HL-60/S4 (cell line): ENCODE measurements at regions not wholly inside any gene's neighbourhood (a gene's known extent, or its start where the extent isn't known, plus 50 kb on each side); places are given as distances from the start of the nearest gene placed in this dataset.

ENCODE experiments used
- in situ Hi-C: fragments of 300-500 bp; cut with MboI; formaldehyde crosslinking; loops from 2 replicates; pipeline ENCODE4 v1.14.3; 2022; ENCODE audit warnings: low sequenced_read_pairs

DNA sequence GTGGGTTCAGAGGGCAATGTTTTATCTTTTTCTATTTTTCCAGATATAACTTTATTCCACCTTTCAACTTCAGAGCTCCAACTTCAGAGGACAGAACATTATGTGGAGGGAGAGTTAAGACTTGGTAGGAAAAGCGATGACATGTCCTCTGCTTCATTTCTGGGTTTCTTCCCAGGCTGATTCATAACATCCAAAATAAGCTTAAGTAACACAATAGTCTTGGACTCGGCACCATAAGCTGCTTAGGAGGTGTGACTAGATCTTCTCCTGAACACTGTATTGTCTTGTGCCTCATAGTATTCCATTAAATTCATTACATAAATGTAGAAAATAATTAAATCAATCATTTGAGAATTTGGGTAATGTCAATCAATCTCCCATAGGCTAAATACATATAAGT is 95.5 kb upstream of the PDE3A start:
- in situ Hi-C loops, result no loop called here

DNA sequence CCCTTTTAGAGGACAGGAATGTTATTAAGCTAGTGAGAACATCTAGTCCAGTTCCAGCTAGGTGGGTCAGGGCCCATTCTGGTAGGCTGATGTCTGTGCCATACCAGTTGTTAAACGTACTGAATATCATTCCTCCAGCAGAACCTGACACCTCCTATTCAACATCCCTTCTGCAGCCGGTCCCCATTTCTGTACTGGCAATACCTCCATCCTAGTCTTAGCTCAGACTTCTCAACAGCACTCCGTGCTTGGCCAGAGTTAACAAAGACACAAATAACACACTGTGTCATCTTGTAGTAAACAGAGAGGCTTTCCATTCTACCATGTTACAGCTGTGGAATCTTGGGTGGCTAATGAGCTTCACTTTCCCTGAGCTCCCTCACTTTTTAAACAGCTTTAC is 94.3 kb upstream of the PDE3A start:
- in situ Hi-C loops, result no loop called here

DNA sequence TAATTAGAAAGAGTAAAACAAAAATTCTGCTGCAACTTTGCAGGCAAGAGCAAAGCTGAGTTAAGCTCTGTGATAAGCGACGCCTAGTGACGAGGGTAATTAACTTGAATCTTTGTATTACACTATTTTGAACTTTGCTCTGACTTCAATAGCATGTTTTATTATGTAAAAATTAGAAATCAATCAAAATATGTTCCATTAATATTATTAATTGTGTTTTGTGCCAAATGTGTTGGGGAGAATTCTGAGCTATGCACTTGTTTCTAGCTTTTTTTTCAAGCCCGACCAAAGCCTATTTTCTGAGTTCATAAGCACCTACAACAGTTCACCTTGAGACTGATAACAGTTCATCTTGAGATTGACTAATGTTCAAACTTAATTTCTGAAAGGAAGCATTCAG is 90.1 kb upstream of the PDE3A start:
- in situ Hi-C loops, result no loop called here

DNA sequence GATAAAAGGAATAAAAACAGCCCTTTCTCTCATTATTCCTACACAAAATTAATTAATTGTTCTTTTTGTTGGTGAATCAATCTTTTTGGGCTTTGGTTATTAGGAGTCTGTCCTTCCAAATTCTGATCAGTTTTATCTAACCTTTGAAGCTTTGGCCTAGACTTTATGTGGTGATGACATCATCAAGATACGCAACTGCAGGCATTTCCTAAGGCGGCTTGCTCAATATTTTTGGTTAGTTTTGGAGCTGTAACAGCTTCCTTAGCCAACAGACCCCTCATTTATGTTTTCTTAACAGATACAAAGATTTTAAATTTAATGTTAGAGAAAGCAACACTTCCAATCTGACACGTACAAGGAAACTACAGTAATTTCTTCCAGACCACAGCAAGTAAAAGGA is 87.8 kb upstream of the PDE3A start:
- in situ Hi-C loops, result no loop called here

DNA sequence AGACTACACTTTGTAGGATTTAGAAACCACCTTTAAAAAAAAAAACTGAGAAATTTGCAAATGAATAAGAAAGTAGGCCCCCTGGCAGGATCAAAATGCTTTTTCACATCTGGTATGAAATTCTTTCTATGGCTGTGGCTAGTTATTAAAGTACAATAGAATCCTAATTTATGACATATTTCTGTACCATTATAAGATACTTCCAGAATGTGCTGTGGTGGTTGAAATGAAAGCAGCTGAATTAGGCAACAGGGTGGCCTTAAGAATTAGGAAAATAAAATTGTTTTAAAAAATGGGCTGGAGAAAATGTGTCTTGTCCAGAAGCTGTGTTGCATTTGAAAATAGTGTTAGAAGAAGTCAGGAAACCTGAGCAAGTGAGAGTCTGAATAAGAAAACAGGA is 85.9 kb upstream of the PDE3A start:
- in situ Hi-C loops, result no loop called here

DNA sequence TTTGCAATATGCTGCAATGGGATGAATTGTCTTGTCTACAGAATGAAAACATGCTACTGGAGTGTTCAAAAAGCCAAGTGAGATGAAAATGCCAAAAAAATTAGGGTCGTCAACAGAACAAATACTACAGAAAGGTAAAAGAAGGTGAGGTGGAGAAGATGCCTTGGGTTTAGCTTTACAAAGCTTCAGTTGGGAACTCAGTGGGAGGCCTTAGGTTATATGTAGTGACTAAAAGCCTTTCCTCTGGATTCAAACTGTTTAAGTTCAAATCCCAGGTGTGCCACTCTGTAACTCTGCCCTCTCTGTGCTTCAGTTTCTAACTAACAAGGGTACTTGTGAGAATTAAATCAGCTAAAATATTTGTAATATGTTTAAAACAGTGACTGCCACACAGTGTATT is 84.9 kb upstream of the PDE3A start:
- in situ Hi-C loops, result no loop called here

DNA sequence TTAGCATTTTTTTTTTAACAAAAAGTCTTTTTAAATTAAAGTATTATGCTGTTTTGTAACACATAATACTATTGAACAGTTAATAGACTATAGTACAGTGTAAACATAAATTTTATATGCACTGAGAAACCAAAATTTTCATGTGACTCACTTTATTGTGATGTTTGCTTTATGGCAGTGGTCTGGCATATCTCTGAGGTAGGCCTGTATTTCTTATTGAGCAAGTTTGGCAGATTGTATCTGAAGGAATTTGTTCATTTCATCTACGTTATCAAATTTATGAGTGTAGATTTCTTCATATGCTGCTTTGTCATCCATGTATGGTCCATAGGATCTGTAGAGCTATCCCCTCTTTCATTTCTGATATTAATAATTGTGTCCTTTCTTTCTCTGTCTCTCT is 78.8 kb upstream of the PDE3A start:
- in situ Hi-C loops, result no loop called here

DNA sequence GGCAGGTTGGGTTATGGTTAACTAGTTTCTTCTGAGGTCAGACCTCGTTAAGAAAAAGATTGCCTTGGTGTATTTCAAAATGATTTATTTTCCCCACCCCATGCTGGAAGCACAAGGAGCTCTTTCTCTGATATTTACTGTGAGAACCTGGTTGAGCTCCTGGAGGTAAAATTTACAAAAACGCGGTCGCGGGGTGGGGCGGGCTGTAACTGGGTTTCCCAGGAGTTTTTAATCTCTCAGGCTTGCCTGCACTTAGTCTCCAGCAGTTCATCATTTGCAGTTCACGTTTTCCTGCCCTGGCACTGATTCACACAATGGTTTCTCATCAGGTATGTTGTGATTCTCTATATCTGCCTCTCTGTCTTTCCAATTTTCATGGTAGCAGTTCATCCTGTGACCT is 67.9 kb upstream of the PDE3A start:
- in situ Hi-C loops, result no loop called here

DNA sequence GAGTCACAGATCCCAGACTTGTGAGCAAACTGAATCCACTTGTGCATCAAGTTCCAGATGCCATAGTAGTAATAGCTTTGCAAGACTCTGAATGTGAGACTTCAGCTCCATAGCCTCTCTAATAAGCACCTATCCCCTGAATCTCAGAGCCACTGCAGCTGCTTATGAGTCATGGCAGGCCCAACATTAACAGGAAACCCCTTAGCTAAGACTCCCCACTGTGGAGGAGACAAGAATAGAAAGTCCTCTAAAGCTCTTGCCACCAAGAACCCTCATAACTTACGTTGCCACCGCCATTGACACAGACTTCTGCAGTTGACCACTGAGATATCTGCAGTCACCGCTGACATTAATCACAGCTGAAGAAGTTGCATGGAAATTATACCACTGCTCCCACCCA is 62.9 kb upstream of the PDE3A start:
- in situ Hi-C loops, result no loop called here

DNA sequence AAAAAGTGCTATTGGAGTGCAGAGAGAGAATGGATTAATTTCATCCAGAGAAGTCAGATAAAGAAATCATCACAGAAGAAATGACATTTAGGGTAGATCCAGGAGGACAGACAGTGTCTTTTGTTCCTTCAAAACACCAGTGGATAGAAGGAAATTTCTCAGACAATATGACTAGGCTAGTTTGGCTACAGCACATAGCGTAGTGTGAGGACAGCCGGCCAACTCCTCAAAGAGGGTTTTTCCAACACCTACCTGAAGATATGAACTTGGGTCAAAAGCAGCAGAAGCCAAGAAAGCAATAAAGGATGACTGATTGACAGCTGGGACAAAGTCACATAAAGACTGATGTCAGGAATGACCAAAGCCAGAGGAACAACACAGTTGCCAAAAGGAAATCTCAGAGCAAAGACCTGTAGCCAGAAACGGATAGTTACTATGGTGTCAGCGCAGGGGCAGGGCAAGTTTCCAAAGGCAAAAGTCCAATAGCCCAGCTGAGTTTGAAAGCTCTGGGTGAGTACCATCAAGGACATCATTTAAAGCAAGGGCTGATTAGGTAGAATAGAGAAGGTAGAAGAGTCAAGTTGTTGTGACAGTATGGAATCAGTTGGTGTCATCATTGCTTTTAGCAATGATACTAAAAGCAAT is 58.7 kb upstream of the PDE3A start:
- in situ Hi-C loops, result no loop called here

DNA sequence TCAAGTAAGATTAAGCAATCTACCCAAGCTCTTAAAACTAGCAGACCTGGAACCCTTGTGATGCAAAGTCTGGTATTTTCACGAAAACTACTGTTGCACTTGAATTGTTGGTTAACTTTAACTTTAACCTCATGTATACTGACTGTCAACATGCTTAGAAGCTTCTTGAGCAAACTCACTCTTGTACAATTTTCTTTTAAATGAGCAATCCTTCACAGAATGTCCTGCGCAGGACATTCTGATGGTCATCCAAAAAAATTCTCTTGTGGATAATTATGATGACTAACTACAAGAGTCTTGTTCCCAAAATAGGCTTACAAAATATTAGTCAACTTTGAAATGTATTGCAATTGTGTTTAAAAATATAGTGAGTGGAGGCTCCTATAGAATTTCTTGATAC is 54.0 kb upstream of the PDE3A start:
- in situ Hi-C loops, result no loop called here

DNA sequence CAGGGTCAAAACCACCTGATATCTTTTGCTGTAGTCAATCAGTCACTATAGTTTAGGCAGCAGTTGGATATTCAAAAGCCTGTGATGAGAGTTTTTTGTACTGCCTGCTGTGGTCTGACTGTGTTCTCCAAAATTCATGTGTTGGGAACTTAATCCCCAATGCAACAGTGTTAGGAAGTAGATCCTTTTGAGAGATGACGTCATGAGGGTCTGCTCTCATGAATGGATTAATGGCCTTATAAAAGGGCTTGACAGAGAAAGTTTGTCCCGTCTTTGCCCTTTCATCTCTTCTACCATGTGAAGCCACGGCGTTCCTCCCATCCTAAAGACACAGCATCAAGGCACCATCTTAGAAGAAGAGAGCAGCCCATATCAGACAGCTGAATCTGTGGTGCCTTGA is 50.8 kb upstream of the PDE3A start:
- in situ Hi-C loops, result no loop called here
